Erythroblast (primary cell): ENCODE measurements at regions not wholly inside any gene's neighbourhood (a gene's known extent, or its start where the extent isn't known, plus 50 kb on each side); places are given as distances from the start of the nearest gene placed in this dataset.

ENCODE experiments used
- GATA1 ChIP-seq: IDR thresholded peaks from 2 replicates; pipeline ENCODE4 v1.6.1; 2011; ENCODE audit warnings: low read depth, mild to moderate bottlenecking, control low read depth, low read length, moderate library complexity
- POLR2A ChIP-seq: IDR thresholded peaks from 2 replicates; pipeline ENCODE4 v1.6.1; 2011; ENCODE audit warnings: mild to moderate bottlenecking, low read length

DNA sequence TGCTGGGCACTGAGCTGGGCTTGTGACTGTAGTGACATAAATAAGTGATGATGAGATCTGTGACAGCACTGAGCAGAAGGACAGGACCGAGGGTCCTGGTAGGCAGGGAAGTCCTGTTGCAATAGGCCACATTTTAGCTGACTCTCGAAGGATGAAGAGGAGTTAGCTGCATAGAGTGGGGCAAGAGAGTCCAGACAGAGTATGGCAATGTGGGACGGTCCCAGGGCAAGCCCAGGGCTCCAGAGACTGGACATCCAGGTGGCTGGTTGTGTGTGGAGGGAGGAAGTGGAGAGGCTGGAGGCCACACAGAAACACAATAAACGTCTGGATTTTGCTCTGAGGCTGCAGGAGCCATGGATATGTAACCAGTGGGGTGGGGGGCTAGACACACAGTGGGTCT is 64.5 kb upstream of the ZNF423 start:
- TF ChIP-seq POLR2A (no peak), GATA1 (no peak)
